ENCODE measurements at regions not wholly inside any gene's neighbourhood (a gene's known extent, or its start where the extent isn't known, plus 50 kb on each side); places are given as distances from the start of the nearest gene placed in this dataset.

- TF ChIP-seq TAF1 (IDR thresholded peaks at IDR 0.05; ENCODE audit: borderline replicate concordance, low read depth, low read length) (no peak), POLR2A (IDR thresholded peaks at IDR 0.05; ENCODE audit: low read depth, low read length) (no peak)
These were observed 121.0 kb upstream of the GAS1 start for GRCh38 chr9:87068177-87068840.

Data from GM12892 (cell line).